ENCODE measurements at regions not wholly inside any gene's neighbourhood (a gene's known extent, or its start where the extent isn't known, plus 50 kb on each side); places are given as distances from the start of the nearest gene placed in this dataset.

- no peak for TF ChIP-seq TCF12 (IDR thresholded peaks at IDR 0.05; ENCODE audit: low read depth)
Measured at GRCh38 chr21:35926003-35926740, 134.2 kb downstream of the SETD4 start.

- TF ChIP-seq CEBPB (IDR thresholded peaks at IDR 0.05), result no peak
- TF ChIP-seq YY1 (IDR thresholded peaks at IDR 0.05; ENCODE audit: low read depth), result no peak
- no peak for TF ChIP-seq MAX (IDR thresholded peaks at IDR 0.05)
- TF ChIP-seq ZBTB7A (IDR thresholded peaks at IDR 0.05; ENCODE audit: low read depth), result no peak
- no peak for TF ChIP-seq TAF1 (IDR thresholded peaks at IDR 0.05; ENCODE audit: low read depth)
- TF ChIP-seq TCF12 (IDR thresholded peaks at IDR 0.05; ENCODE audit: low read depth), result no peak
Measured at GRCh38 chr21:35925497-35925896, 134.8 kb downstream of the SETD4 start.

GRCh38 chr21:35924714-35925301 lies 135.5 kb downstream of the SETD4 start:
- TF ChIP-seq FOXM1 (IDR thresholded peaks at IDR 0.05; ENCODE audit: borderline replicate concordance, low read depth), result no peak

GRCh38 chr21:35923971-35924370 lies 136.4 kb downstream of the SETD4 start:
- TF ChIP-seq EGR1 (IDR thresholded peaks at IDR 0.05) (no peak), ZBTB7A (IDR thresholded peaks at IDR 0.05; ENCODE audit: low read depth) (no peak), USF1 (IDR thresholded peaks at IDR 0.05) (no peak), CREB1 (IDR thresholded peaks at IDR 0.05; ENCODE audit: low read depth) (no peak), FOXM1 (IDR thresholded peaks at IDR 0.05; ENCODE audit: borderline replicate concordance, low read depth) (no peak), CEBPB (IDR thresholded peaks at IDR 0.05) (no peak), REST (IDR thresholded peaks at IDR 0.05; ENCODE audit: low read depth) (no peak), TEAD4 (IDR thresholded peaks at IDR 0.05) (no peak), TAF1 (IDR thresholded peaks at IDR 0.05; ENCODE audit: low read depth) (no peak), TCF12 (IDR thresholded peaks at IDR 0.05; ENCODE audit: low read depth) (no peak), MAX (IDR thresholded peaks at IDR 0.05) (no peak), NFIC (IDR thresholded peaks at IDR 0.05) (no peak), YY1 (IDR thresholded peaks at IDR 0.05; ENCODE audit: low read depth) (no peak)

- no peak for TF ChIP-seq CEBPB (IDR thresholded peaks at IDR 0.05)
- no peak for TF ChIP-seq YY1 (IDR thresholded peaks at IDR 0.05; ENCODE audit: low read depth)
Measured at GRCh38 chr21:35922618-35923017, 137.7 kb downstream of the SETD4 start.

GRCh38 chr21:35921471-35921870 lies 138.9 kb downstream of the SETD4 start:
- TF ChIP-seq RAD21 (IDR thresholded peaks at IDR 0.05; ENCODE audit: low read depth) (no peak), USF1 (IDR thresholded peaks at IDR 0.05) (no peak), TCF12 (IDR thresholded peaks at IDR 0.05; ENCODE audit: low read depth) (no peak), YY1 (IDR thresholded peaks at IDR 0.05; ENCODE audit: low read depth) (no peak), CEBPB (IDR thresholded peaks at IDR 0.05) (no peak), CREB1 (IDR thresholded peaks at IDR 0.05; ENCODE audit: low read depth) (no peak), TAF1 (IDR thresholded peaks at IDR 0.05; ENCODE audit: low read depth) (no peak), TEAD4 (IDR thresholded peaks at IDR 0.05) (no peak), MAX (IDR thresholded peaks at IDR 0.05) (no peak), EP300 (IDR thresholded peaks at IDR 0.05; ENCODE audit: borderline replicate concordance) (no peak), NFIC (IDR thresholded peaks at IDR 0.05) (no peak), EGR1 (IDR thresholded peaks at IDR 0.05) (no peak), ZBTB7A (IDR thresholded peaks at IDR 0.05; ENCODE audit: low read depth) (no peak), REST (IDR thresholded peaks at IDR 0.05; ENCODE audit: low read depth) (no peak)

All from Ishikawa (cell line).